ENCODE measurements at regions not wholly inside any gene's neighbourhood (a gene's known extent, or its start where the extent isn't known, plus 50 kb on each side); places are given as distances from the start of the nearest gene placed in this dataset.

GRCh38 chr19:30085394-30085793 is 143.4 kb downstream of the URI1 start (continued):
- TF ChIP-seq CTCF (IDR thresholded peaks at IDR 0.05 in 2 of 3, conservative IDR thresholded peaks at IDR 0.05 in 1 of 3; ENCODE audit: control insufficient read depth in 2 of 3, extremely low read depth in 1 of 3, insufficient read depth in 1 of 3, low read depth in 3 of 3, low read length in 3 of 3) (peak in 2 of 3 experiments; percentile 5 to 16; a peak in 2 of 6 replicates), ZNF592 (IDR thresholded peaks at IDR 0.05) (no peak)

GRCh38 chr19:30086220-30086619 is 144.2 kb downstream of the URI1 start:
- H3K4me3 ChIP-seq = no peak overlapping the region
- no peak overlapping the region for H3K9ac ChIP-seq (ENCODE audit: control insufficient read depth, insufficient read depth, low read length)
- BruUV-seq (replicated peaks) = no TSS peak
- H3K36me3 ChIP-seq (ENCODE audit: control insufficient read depth in 2 of 2, insufficient read depth in 2 of 2, low read length in 1 of 2) = no peaks in the 10 kb centered on the region
- no peak overlapping the region for H3K4me2 ChIP-seq (ENCODE audit: control insufficient read depth, insufficient read depth)
- no peak overlapping the region for H2AFZ ChIP-seq (ENCODE audit: control insufficient read depth, low read depth, low read length)
- 56% methylated on average over 5 of the region's 5 CpGs for WGBS (ENCODE audit: insufficient coverage, insufficient replicate concordance, low lambda C conversion rate, missing lambda C conversion rate)
- no peaks in the 10 kb centered on the region; a peak in 2 of 4 replicates for H3K27me3 ChIP-seq (replicated peaks in 1 of 2; ENCODE audit: control insufficient read depth in 2 of 2, insufficient read depth in 2 of 2, low read length in 1 of 2)
- H3K4me1 ChIP-seq (ENCODE audit: control insufficient read depth, insufficient read depth, low read length) = no peaks in the 10 kb centered on the region
- RAD21 ChIA-PET (ENCODE audit: unreplicated experiment) = no interaction called here
- DNase-seq (ENCODE audit: low read depth, low spot score) (no peak), FAIRE-seq (no peak), ATAC-seq (no peak)
- SMC1A ChIA-PET (ENCODE audit: uncharacterized antibody, unreplicated experiment) = no interaction called here
- H3K79me2 ChIP-seq (ENCODE audit: control insufficient read depth, insufficient read depth, low read length) = no peaks in the 10 kb centered on the region
- CTCF ChIA-PET = no interaction called here
- no peaks in the 10 kb centered on the region for H4K20me1 ChIP-seq (ENCODE audit: control insufficient read depth, insufficient read depth)
- in situ Hi-C loops (cut with MboI) (no loop called here), intact Hi-C loops (cut with micrococcal nuclease; ENCODE audit: unreplicated experiment) (no loop called here)
- no peaks in the 10 kb centered on the region for H3K9me3 ChIP-seq (replicated peaks; ENCODE audit: control insufficient read depth, insufficient read depth, low read length)
- no peak overlapping the region for H3K27ac ChIP-seq (ENCODE audit: control insufficient read depth, insufficient read depth)
- POLR2A ChIA-PET = no interaction called here
- TF ChIP-seq HCFC1 (IDR thresholded peaks at IDR 0.05; ENCODE audit: low read length) (no peak), ZNF207 (IDR thresholded peaks at IDR 0.05; ENCODE audit: borderline replicate concordance) (no peak), MAX (IDR thresholded peaks at IDR 0.05; ENCODE audit: low read depth, low read length) (no peak), RAD21 (IDR thresholded peaks at IDR 0.05; ENCODE audit: insufficient read depth, low read depth, low read length) (no peak), MTA2 (IDR thresholded peaks at IDR 0.05; ENCODE audit: low read depth) (no peak), RFX5 (IDR thresholded peaks at IDR 0.05; ENCODE audit: low read depth, low read length) (no peak), BACH1 (IDR thresholded peaks at IDR 0.05; ENCODE audit: borderline replicate concordance) (no peak), NR2F1 (conservative IDR thresholded peaks at IDR 0.05) (no peak), LARP7 (IDR thresholded peaks at IDR 0.05) (no peak), EZH2 (IDR thresholded peaks at IDR 0.05; ENCODE audit: borderline replicate concordance, control insufficient read depth, low read depth, low read length) (no peak), SP1 (IDR thresholded peaks at IDR 0.05; ENCODE audit: low read depth, low read length) (no peak), NR2C1 (IDR thresholded peaks at IDR 0.05) (no peak), NFYA (IDR thresholded peaks at IDR 0.05; ENCODE audit: borderline replicate concordance, low read depth, low read length) (no peak), YBX1 (IDR thresholded peaks at IDR 0.05) (no peak), POU2F2 (IDR thresholded peaks at IDR 0.05; ENCODE audit: borderline replicate concordance, low read depth, low read length) (no peak)
